GM23338 (cell line): ENCODE measurements at regions not wholly inside any gene's neighbourhood (a gene's known extent, or its start where the extent isn't known, plus 50 kb on each side); places are given as distances from the start of the nearest gene placed in this dataset.

Source experiments
- ATAC-seq: fragments of 200-7000 bp; cut with Tn5 transposase; 3 replicates; pipeline ENCODE4 v1.9.1; 2020
- DNase-seq: peaks from one replicate; pipeline ENCODE4 v3.0.0-alpha.2; 2015; ENCODE audit warnings: low spot score
- H2AFZ ChIP-seq: fragments of 200-600 bp; sonication (generic); 2 replicates; pipeline ENCODE4 v1.8.0; 2016; ENCODE audit warnings: antibody characterized with exemption, mild to moderate bottlenecking, moderate library complexity
- H3F3A ChIP-seq: fragments of 200-600 bp; sonication (generic); replicated peaks from 2 replicates; pipeline ENCODE4 v1.8.0; 2017; ENCODE audit warnings: antibody characterized with exemption, mixed run types, low read depth
- H3K27ac ChIP-seq: fragments of 200-600 bp; sonication (generic); 2 replicates; pipeline ENCODE4 v1.6.1; 2016; ENCODE audit warnings: low read depth
- H3K27me3 ChIP-seq: fragments of 200-600 bp; sonication (generic); 2 replicates; pipeline ENCODE4 v1.8.0; 2016; ENCODE audit warnings: mild to moderate bottlenecking, mixed run types, moderate library complexity; ENCODE audit not compliant: insufficient read depth
- H3K36me3 ChIP-seq: fragments of 200-600 bp; sonication (generic); 2 replicates; pipeline ENCODE4 v1.8.0; 2016; ENCODE audit warnings: mild to moderate bottlenecking; ENCODE audit not compliant: insufficient read depth
- H3K4me1 ChIP-seq: fragments of 200-600 bp; sonication (generic); 2 replicates; pipeline ENCODE4 v1.8.0; 2016; ENCODE audit warnings: mild to moderate bottlenecking, moderate library complexity; ENCODE audit not compliant: insufficient read depth
- H3K4me2 ChIP-seq: fragments of 200-600 bp; sonication (generic); 2 replicates; pipeline ENCODE4 v1.7.1; 2017; ENCODE audit warnings: mixed run types
- H3K4me3 ChIP-seq: fragments of 200-600 bp; sonication (generic); 2 replicates; pipeline ENCODE4 v1.6.1; 2016; ENCODE audit warnings: mixed run types
- H3K79me2 ChIP-seq: fragments of 200-600 bp; sonication (generic); replicated peaks from 2 replicates; pipeline ENCODE4 v1.8.0; 2017; ENCODE audit warnings: mild to moderate bottlenecking; ENCODE audit not compliant: insufficient read depth
- H3K9me2 ChIP-seq: fragments of 200-600 bp; sonication (generic); 2 replicates; pipeline ENCODE4 v1.8.0; 2017; ENCODE audit not compliant: insufficient read depth
- H4K20me1 ChIP-seq: fragments of 200-600 bp; sonication (generic); replicated peaks from 2 replicates; pipeline ENCODE4 v1.8.0; 2017; ENCODE audit warnings: mild to moderate bottlenecking; ENCODE audit not compliant: insufficient read depth
- H3K27ac Mint-ChIP-seq: 2 replicates; pipeline ENCODE4 v1.8.0; 2020; ENCODE audit warnings: inconsistent platforms, mild to moderate bottlenecking, moderate library complexity, mixed read lengths
- H3K27me3 Mint-ChIP-seq: 3 replicates; pipeline ENCODE4 v1.8.0; 2022; ENCODE audit warnings: low read depth, mild to moderate bottlenecking, moderate library complexity, mixed read lengths, inconsistent platforms; ENCODE audit not compliant: insufficient read depth, poor library complexity
- H3K36me3 Mint-ChIP-seq: 3 replicates; pipeline ENCODE4 v1.8.0; 2021; ENCODE audit warnings: low read depth, mild to moderate bottlenecking, inconsistent platforms, moderate library complexity, mixed read lengths
- H3K4me1 Mint-ChIP-seq: 3 replicates; pipeline ENCODE4 v1.8.0; 2020; ENCODE audit warnings: mild to moderate bottlenecking, inconsistent platforms, mixed read lengths
- H3K4me3 Mint-ChIP-seq: 3 replicates; pipeline ENCODE4 v1.8.0; 2021; ENCODE audit warnings: moderate library complexity, mild to moderate bottlenecking, inconsistent platforms, mixed read lengths
- H3K9me3 Mint-ChIP-seq: 3 replicates; pipeline ENCODE4 v1.8.0; 2020; ENCODE audit warnings: moderate library complexity, mild to moderate bottlenecking, inconsistent platforms, mixed read lengths
- CREB1 ChIP-seq: fragments of 250-450 bp; sonication (Bioruptor Pico); IDR thresholded peaks from 2 replicates; pipeline ENCODE4 v1.5.0; 2020; ENCODE audit warnings: low read depth, mild to moderate bottlenecking, moderate library complexity
- EZH2 ChIP-seq: fragments of 200-600 bp; sonication (generic); IDR thresholded peaks from one replicate; pipeline ENCODE4 v1.8.0; 2017; ENCODE audit warnings: antibody characterized with exemption, mild to moderate bottlenecking, low read depth; ENCODE audit not compliant: unreplicated experiment
- EZH2phosphoT487 ChIP-seq: fragments of 200-600 bp; sonication (generic); IDR thresholded peaks from one replicate; pipeline ENCODE4 v1.8.1; 2018; ENCODE audit warnings: antibody characterized with exemption; ENCODE audit not compliant: unreplicated experiment
- NANOG ChIP-seq: IDR thresholded peaks from 2 replicates; pipeline ENCODE4 v1.6.1; 2016; ENCODE audit warnings: antibody characterized with exemption, borderline replicate concordance
- POLR2AphosphoS5 ChIP-seq: IDR thresholded peaks from 2 replicates; pipeline ENCODE4 v1.6.1; 2016; ENCODE audit warnings: antibody characterized with exemption, low read depth
- STAT1 ChIP-seq: IDR thresholded peaks from one replicate; pipeline ENCODE4 v1.6.1; 2016; ENCODE audit warnings: antibody characterized with exemption; ENCODE audit not compliant: unreplicated experiment
- ZNF114 ChIP-seq: fragments of 250-450 bp; sonication (Bioruptor Pico); IDR thresholded peaks from 2 replicates; pipeline ENCODE4 v1.5.0; 2020; ENCODE audit warnings: mild to moderate bottlenecking, moderate library complexity
- ZNF331 ChIP-seq: fragments of 250-450 bp; sonication (Bioruptor Pico); IDR thresholded peaks from 2 replicates; pipeline ENCODE4 v1.5.0; 2020; ENCODE audit warnings: low read depth, mild to moderate bottlenecking, moderate library complexity
- TF ChIP-seq, protein P1 (sequence below): IDR thresholded peaks from one replicate; pipeline ENCODE4 v1.6.1; 2018; ENCODE audit warnings: antibody characterized with exemption; ENCODE audit not compliant: unreplicated experiment
- TF ChIP-seq, protein P2 (sequence below), 2 experiments: fragments of 200-600 bp in 1 of 2; sonication (generic) in 1 of 2; conservative IDR thresholded peaks; 2 replicates each; pipeline versions ENCODE4 v1.5.1 to v1.6.1; 2016 to 2017; ENCODE audit warnings: antibody characterized with exemption in 2 of 2, low read depth in 2 of 2, mild to moderate bottlenecking in 2 of 2, moderate library complexity in 1 of 2
- TF ChIP-seq, protein P3 (sequence below): fragments of 250-450 bp; sonication (Bioruptor Pico); IDR thresholded peaks from 2 replicates; pipeline ENCODE4 v1.5.0; 2020; ENCODE audit warnings: mild to moderate bottlenecking, moderate library complexity

DNA sequence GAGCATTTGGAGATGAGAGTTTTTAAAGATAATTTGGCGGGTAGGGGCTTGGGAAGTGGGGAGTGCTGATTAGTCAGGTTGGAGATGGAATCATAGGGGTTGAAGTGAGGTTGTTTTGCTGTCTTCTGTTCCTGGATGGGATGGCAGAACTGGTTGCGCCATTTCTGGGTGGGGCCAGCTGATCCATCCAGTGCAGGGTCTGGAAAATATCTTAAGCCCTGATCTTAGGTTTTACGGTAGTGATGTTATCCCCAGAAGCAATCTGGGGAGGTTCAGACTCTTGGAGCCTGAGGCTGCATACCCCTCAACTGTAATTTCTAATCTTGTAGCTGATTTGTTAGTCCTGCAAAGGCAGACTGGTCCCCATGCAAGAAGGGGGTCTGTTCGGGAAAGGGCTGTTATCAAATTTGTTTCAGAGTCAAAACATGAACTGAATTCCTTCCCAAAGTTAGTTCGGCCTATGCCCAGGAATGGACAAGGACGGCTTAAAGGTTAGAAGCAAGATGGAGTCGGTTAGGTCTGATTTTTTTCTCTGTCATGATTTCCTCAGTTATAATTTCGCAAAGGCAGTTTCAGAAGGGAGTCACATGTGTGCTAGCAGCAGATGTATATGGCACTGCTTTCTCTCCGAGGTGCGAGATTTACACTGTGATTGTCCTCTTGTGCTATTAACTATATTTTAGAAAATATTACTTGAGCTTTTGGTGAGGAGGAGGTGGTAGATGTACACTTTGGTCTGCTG is 540.4 kb downstream of the EDEM1 start:
- Histone ChIP-seq H3K9me2 (no peaks in the 10 kb centered on the region), H3K79me2 (no peaks in the 10 kb centered on the region), H3K4me3 (no peak overlapping the region), H4K20me1 (no peaks in the 10 kb centered on the region), H3F3A (no peaks in the 10 kb centered on the region), H3K27me3 (no peaks in the 10 kb centered on the region), H2AFZ (no peak overlapping the region), H3K4me1 (no peaks in the 10 kb centered on the region), H3K27ac (no peak overlapping the region), H3K4me2 (no peak overlapping the region), H3K36me3 (no peaks in the 10 kb centered on the region; the same call in 1 of the 2 replicates)
- no peak for TF ChIP-seq EZH2
- no peak for TF ChIP-seq ZNF114 (CRISPR knock-in tag)
- no peak for TF ChIP-seq ZNF331 (CRISPR knock-in tag)
- TF ChIP-seq, protein P1, sequence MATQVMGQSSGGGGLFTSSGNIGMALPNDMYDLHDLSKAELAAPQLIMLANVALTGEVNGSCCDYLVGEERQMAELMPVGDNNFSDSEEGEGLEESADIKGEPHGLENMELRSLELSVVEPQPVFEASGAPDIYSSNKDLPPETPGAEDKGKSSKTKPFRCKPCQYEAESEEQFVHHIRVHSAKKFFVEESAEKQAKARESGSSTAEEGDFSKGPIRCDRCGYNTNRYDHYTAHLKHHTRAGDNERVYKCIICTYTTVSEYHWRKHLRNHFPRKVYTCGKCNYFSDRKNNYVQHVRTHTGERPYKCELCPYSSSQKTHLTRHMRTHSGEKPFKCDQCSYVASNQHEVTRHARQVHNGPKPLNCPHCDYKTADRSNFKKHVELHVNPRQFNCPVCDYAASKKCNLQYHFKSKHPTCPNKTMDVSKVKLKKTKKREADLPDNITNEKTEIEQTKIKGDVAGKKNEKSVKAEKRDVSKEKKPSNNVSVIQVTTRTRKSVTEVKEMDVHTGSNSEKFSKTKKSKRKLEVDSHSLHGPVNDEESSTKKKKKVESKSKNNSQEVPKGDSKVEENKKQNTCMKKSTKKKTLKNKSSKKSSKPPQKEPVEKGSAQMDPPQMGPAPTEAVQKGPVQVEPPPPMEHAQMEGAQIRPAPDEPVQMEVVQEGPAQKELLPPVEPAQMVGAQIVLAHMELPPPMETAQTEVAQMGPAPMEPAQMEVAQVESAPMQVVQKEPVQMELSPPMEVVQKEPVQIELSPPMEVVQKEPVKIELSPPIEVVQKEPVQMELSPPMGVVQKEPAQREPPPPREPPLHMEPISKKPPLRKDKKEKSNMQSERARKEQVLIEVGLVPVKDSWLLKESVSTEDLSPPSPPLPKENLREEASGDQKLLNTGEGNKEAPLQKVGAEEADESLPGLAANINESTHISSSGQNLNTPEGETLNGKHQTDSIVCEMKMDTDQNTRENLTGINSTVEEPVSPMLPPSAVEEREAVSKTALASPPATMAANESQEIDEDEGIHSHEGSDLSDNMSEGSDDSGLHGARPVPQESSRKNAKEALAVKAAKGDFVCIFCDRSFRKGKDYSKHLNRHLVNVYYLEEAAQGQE: no peak
- no peak for TF ChIP-seq STAT1
- TF ChIP-seq CREB1 (CRISPR knock-in tag): no peak
- no peak for TF ChIP-seq EZH2phosphoT487
- no peak for TF ChIP-seq POLR2AphosphoS5
- TF ChIP-seq NANOG: no peak
- TF ChIP-seq, protein P2, sequence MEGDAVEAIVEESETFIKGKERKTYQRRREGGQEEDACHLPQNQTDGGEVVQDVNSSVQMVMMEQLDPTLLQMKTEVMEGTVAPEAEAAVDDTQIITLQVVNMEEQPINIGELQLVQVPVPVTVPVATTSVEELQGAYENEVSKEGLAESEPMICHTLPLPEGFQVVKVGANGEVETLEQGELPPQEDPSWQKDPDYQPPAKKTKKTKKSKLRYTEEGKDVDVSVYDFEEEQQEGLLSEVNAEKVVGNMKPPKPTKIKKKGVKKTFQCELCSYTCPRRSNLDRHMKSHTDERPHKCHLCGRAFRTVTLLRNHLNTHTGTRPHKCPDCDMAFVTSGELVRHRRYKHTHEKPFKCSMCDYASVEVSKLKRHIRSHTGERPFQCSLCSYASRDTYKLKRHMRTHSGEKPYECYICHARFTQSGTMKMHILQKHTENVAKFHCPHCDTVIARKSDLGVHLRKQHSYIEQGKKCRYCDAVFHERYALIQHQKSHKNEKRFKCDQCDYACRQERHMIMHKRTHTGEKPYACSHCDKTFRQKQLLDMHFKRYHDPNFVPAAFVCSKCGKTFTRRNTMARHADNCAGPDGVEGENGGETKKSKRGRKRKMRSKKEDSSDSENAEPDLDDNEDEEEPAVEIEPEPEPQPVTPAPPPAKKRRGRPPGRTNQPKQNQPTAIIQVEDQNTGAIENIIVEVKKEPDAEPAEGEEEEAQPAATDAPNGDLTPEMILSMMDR (conservative IDR thresholded peaks at IDR 0.05; ENCODE audit: low read depth in 2 of 2): no peak
- TF ChIP-seq, protein P3, sequence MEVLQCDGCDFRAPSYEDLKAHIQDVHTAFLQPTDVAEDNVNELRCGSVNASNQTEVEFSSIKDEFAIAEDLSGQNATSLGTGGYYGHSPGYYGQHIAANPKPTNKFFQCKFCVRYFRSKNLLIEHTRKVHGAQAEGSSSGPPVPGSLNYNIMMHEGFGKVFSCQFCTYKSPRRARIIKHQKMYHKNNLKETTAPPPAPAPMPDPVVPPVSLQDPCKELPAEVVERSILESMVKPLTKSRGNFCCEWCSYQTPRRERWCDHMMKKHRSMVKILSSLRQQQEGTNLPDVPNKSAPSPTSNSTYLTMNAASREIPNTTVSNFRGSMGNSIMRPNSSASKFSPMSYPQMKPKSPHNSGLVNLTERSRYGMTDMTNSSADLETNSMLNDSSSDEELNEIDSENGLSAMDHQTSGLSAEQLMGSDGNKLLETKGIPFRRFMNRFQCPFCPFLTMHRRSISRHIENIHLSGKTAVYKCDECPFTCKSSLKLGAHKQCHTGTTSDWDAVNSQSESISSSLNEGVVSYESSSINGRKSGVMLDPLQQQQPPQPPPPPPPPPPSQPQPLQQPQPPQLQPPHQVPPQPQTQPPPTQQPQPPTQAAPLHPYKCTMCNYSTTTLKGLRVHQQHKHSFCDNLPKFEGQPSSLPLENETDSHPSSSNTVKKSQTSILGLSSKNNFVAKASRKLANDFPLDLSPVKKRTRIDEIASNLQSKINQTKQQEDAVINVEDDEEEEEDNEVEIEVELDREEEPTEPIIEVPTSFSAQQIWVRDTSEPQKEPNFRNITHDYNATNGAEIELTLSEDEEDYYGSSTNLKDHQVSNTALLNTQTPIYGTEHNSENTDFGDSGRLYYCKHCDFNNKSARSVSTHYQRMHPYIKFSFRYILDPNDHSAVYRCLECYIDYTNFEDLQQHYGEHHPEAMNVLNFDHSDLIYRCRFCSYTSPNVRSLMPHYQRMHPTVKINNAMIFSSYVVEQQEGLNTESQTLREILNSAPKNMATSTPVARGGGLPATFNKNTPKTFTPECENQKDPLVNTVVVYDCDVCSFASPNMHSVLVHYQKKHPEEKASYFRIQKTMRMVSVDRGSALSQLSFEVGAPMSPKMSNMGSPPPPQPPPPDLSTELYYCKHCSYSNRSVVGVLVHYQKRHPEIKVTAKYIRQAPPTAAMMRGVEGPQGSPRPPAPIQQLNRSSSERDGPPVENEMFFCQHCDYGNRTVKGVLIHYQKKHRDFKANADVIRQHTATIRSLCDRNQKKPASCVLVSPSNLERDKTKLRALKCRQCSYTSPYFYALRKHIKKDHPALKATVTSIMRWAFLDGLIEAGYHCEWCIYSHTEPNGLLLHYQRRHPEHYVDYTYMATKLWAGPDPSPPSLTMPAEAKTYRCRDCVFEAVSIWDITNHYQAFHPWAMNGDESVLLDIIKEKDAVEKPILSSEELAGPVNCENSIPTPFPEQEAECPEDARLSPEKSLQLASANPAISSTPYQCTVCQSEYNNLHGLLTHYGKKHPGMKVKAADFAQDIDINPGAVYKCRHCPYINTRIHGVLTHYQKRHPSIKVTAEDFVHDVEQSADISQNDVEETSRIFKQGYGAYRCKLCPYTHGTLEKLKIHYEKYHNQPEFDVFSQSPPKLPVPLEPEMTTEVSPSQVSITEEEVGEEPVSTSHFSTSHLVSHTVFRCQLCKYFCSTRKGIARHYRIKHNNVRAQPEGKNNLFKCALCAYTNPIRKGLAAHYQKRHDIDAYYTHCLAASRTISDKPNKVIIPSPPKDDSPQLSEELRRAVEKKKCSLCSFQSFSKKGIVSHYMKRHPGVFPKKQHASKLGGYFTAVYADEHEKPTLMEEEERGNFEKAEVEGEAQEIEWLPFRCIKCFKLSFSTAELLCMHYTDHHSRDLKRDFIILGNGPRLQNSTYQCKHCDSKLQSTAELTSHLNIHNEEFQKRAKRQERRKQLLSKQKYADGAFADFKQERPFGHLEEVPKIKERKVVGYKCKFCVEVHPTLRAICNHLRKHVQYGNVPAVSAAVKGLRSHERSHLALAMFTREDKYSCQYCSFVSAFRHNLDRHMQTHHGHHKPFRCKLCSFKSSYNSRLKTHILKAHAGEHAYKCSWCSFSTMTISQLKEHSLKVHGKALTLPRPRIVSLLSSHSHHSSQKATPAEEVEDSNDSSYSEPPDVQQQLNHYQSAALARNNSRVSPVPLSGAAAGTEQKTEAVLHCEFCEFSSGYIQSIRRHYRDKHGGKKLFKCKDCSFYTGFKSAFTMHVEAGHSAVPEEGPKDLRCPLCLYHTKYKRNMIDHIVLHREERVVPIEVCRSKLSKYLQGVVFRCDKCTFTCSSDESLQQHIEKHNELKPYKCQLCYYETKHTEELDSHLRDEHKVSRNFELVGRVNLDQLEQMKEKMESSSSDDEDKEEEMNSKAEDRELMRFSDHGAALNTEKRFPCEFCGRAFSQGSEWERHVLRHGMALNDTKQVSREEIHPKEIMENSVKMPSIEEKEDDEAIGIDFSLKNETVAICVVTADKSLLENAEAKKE: no peak
- ATAC-seq (no peak), DNase-seq (no peak)
- no peaks in the 10 kb centered on the region for H3K27me3 Mint-ChIP-seq
- peaks cover 82% of the 10 kb centered on the region for H3K9me3 Mint-ChIP-seq
- H3K4me1 Mint-ChIP-seq: no peaks in the 10 kb centered on the region
- H3K27ac Mint-ChIP-seq: no peak overlapping the region
- no peak overlapping the region for H3K4me3 Mint-ChIP-seq
- no peaks in the 10 kb centered on the region; the same call in 2 of the 3 replicates for H3K36me3 Mint-ChIP-seq
